Hippocampal formation (tissue), 2 donors: ENCODE measurements at regions not wholly inside any gene's neighbourhood (a gene's known extent, or its start where the extent isn't known, plus 50 kb on each side); places are given as distances from the start of the nearest gene placed in this dataset.
"Not testable (repeated sequence)": the region's sequence is repeated elsewhere in the genome, so short reads cannot be mapped to it uniquely, and the experiment has no call there.

ENCODE experiments used
- DNase-seq, 2 donors: peaks; one replicate each; lab custom pipeline; 2025; lab: John Stamatoyannopoulos, UW

GRCh38 chr12:47348206-47348605 lies 268.4 kb upstream of the AMIGO2 start:
- DNase-seq: no peak

- no peak for DNase-seq
Observed at GRCh38 chr12:47346251-47347019, 266.7 kb upstream of the AMIGO2 start.

- DNase-seq: no peak
Observed at GRCh38 chr12:47343684-47344567, 264.2 kb upstream of the AMIGO2 start.

- DNase-seq: no peak
Observed at GRCh38 chr12:47340411-47341015, 260.8 kb upstream of the AMIGO2 start.

GRCh38 chr12:47337581-47337980 lies 257.8 kb upstream of the AMIGO2 start:
- DNase-seq: no peak

GRCh38 chr12:47333271-47333858 lies 253.6 kb upstream of the AMIGO2 start:
- DNase-seq: not testable (repeated sequence)

- no peak for DNase-seq
Observed at GRCh38 chr12:47328831-47329545, 249.2 kb upstream of the AMIGO2 start.

- no peak for DNase-seq
Observed at GRCh38 chr12:47326190-47326589, 246.4 kb upstream of the AMIGO2 start.

GRCh38 chr12:47323802-47324201 lies 244.0 kb upstream of the AMIGO2 start:
- DNase-seq: no peak

- DNase-seq: no peak
Observed at GRCh38 chr12:47321436-47321835, 241.7 kb upstream of the AMIGO2 start.

- no peak for DNase-seq
Observed at GRCh38 chr12:47319746-47320145, 240.0 kb upstream of the AMIGO2 start.

GRCh38 chr12:47318963-47319362 lies 239.2 kb upstream of the AMIGO2 start:
- DNase-seq: no peak

- no peak for DNase-seq
Observed at GRCh38 chr12:47317175-47317915, 237.6 kb upstream of the AMIGO2 start.

- no peak for DNase-seq
Observed at GRCh38 chr12:47316609-47317049, 236.9 kb upstream of the AMIGO2 start.

GRCh38 chr12:47314996-47315395 lies 235.2 kb upstream of the AMIGO2 start:
- no peak for DNase-seq

GRCh38 chr12:47312808-47313426 lies 233.2 kb upstream of the AMIGO2 start:
- DNase-seq: no peak

GRCh38 chr12:47312147-47312546 lies 232.4 kb upstream of the AMIGO2 start:
- DNase-seq: no peak

GRCh38 chr12:47311568-47311967 lies 231.8 kb upstream of the AMIGO2 start:
- DNase-seq: no peak

GRCh38 chr12:47311010-47311409 lies 231.3 kb upstream of the AMIGO2 start:
- no peak for DNase-seq

- no peak for DNase-seq
Observed at GRCh38 chr12:47308672-47309071, 228.9 kb upstream of the AMIGO2 start.
